HEK293 (cell line): ENCODE measurements at regions not wholly inside any gene's neighbourhood (a gene's known extent, or its start where the extent isn't known, plus 50 kb on each side); places are given as distances from the start of the nearest gene placed in this dataset.
A peak's percentile ranks its signal among the peaks of the same experiment; 100 is the strongest.

Experiments used
- IKZF3 ChIP-seq: fragments of 450-650 bp; IDR thresholded peaks from 2 replicates; pipeline ENCODE4 v1.5.0; 2018; ENCODE audit warnings: missing biosample characterization, mild to moderate bottlenecking, missing genetic modification characterization, moderate library complexity
- INSM2 ChIP-seq: fragments of 450-650 bp; formaldehyde crosslinking; IDR thresholded peaks from 2 replicates; pipeline ENCODE4 v1.5.1; 2016; ENCODE audit warnings: missing biosample characterization, missing genetic modification characterization
- KLF17 ChIP-seq: fragments of 450-650 bp; formaldehyde crosslinking; IDR thresholded peaks from 2 replicates; pipeline ENCODE4 v1.5.1; 2016; ENCODE audit warnings: missing biosample characterization, missing genetic modification characterization
- PRDM10 ChIP-seq: fragments of 450-650 bp; formaldehyde crosslinking; IDR thresholded peaks from 2 replicates; pipeline ENCODE4 v1.5.1; 2016; ENCODE audit warnings: missing biosample characterization, missing genetic modification characterization
- PRDM2 ChIP-seq: fragments of 450-650 bp; formaldehyde crosslinking; IDR thresholded peaks from 2 replicates; pipeline ENCODE4 v1.5.1; 2016; ENCODE audit warnings: missing biosample characterization, missing genetic modification characterization, borderline replicate concordance
- PRDM6 ChIP-seq: fragments of 450-650 bp; formaldehyde crosslinking; IDR thresholded peaks from 2 replicates; pipeline ENCODE4 v1.5.1; 2017; ENCODE audit warnings: missing biosample characterization, missing genetic modification characterization
- ZBTB17 ChIP-seq: fragments of 450-650 bp; formaldehyde crosslinking; IDR thresholded peaks from 2 replicates; pipeline ENCODE4 v1.5.1; 2016; ENCODE audit warnings: missing biosample characterization, missing genetic modification characterization
- ZBTB21 ChIP-seq: fragments of 450-650 bp; formaldehyde crosslinking; IDR thresholded peaks from 2 replicates; pipeline ENCODE4 v1.5.1; 2017; ENCODE audit warnings: missing biosample characterization, missing genetic modification characterization
- ZBTB48 ChIP-seq: fragments of 450-650 bp; formaldehyde crosslinking; IDR thresholded peaks from 2 replicates; pipeline ENCODE4 v1.5.1; 2016; ENCODE audit warnings: missing biosample characterization, missing genetic modification characterization
- ZBTB49 ChIP-seq: fragments of 450-650 bp; formaldehyde crosslinking; IDR thresholded peaks from 2 replicates; pipeline ENCODE4 v1.5.1; 2016; ENCODE audit warnings: missing biosample characterization, missing genetic modification characterization, low read depth
- ZBTB8A ChIP-seq: fragments of 450-650 bp; formaldehyde crosslinking; IDR thresholded peaks from 2 replicates; pipeline ENCODE4 v1.5.1; 2016; ENCODE audit warnings: missing biosample characterization, missing genetic modification characterization
- ZFP69B ChIP-seq: fragments of 450-650 bp; formaldehyde crosslinking; IDR thresholded peaks from 2 replicates; pipeline ENCODE4 v1.5.1; 2016; ENCODE audit warnings: missing biosample characterization, missing genetic modification characterization
- ZNF2 ChIP-seq: fragments of 450-650 bp; formaldehyde crosslinking; IDR thresholded peaks from 2 replicates; pipeline ENCODE4 v1.5.1; 2016; ENCODE audit warnings: missing biosample characterization, missing genetic modification characterization
- ZNF248 ChIP-seq: fragments of 450-650 bp; formaldehyde crosslinking; IDR thresholded peaks from 2 replicates; pipeline ENCODE4 v1.5.1; 2017; ENCODE audit warnings: missing biosample characterization, missing genetic modification characterization
- ZNF292 ChIP-seq: fragments of 450-650 bp; formaldehyde crosslinking; IDR thresholded peaks from 2 replicates; pipeline ENCODE4 v1.5.1; 2016; ENCODE audit warnings: low read depth, missing biosample characterization, missing genetic modification characterization, borderline replicate concordance
- ZNF311 ChIP-seq: fragments of 450-650 bp; formaldehyde crosslinking; IDR thresholded peaks from 2 replicates; pipeline ENCODE4 v1.5.1; 2017; ENCODE audit warnings: missing biosample characterization, missing genetic modification characterization, borderline replicate concordance
- ZNF324 ChIP-seq: fragments of 450-650 bp; formaldehyde crosslinking; IDR thresholded peaks from 2 replicates; pipeline ENCODE4 v1.5.1; 2016; ENCODE audit warnings: missing biosample characterization, missing genetic modification characterization
- ZNF514 ChIP-seq: fragments of 450-650 bp; formaldehyde crosslinking; IDR thresholded peaks from 2 replicates; pipeline ENCODE4 v1.5.1; 2016; ENCODE audit warnings: missing biosample characterization, missing genetic modification characterization
- ZNF585B ChIP-seq: fragments of 450-650 bp; formaldehyde crosslinking; IDR thresholded peaks from 2 replicates; pipeline ENCODE4 v1.5.1; 2016; ENCODE audit warnings: missing biosample characterization, missing genetic modification characterization
- ZNF785 ChIP-seq: fragments of 450-650 bp; formaldehyde crosslinking; IDR thresholded peaks from 2 replicates; pipeline ENCODE4 v1.5.1; 2016; ENCODE audit warnings: missing biosample characterization, missing genetic modification characterization
- ZNF792 ChIP-seq: fragments of 450-650 bp; formaldehyde crosslinking; IDR thresholded peaks from 2 replicates; pipeline ENCODE4 v1.5.1; 2016; ENCODE audit warnings: missing biosample characterization, missing genetic modification characterization
- ZNF843 ChIP-seq: fragments of 450-650 bp; formaldehyde crosslinking; IDR thresholded peaks from 2 replicates; pipeline ENCODE4 v1.5.1; 2016; ENCODE audit warnings: missing biosample characterization, missing genetic modification characterization

- peak; percentile 35; the same call in 1 of the 2 replicates for TF ChIP-seq PRDM10
- no peak for TF ChIP-seq ZNF514
- TF ChIP-seq ZNF785 (tag by site-specific recombination) = no peak
- 0 out of 2 replicates have a peak, but pooled peaks have one; percentile 11 for TF ChIP-seq ZNF324 (tag by site-specific recombination)
- TF ChIP-seq INSM2 (tag by site-specific recombination) = peak; percentile 95
- TF ChIP-seq ZBTB21 = peak; percentile 45; the same call in 1 of the 2 replicates
- TF ChIP-seq ZNF2 (tag by site-specific recombination) = 0 out of 2 replicates have a peak, but pooled peaks have one; percentile 64
- no peak for TF ChIP-seq ZNF292 (tag by site-specific recombination)
- peak; percentile 90 for TF ChIP-seq IKZF3
- TF ChIP-seq PRDM6 (tag by site-specific recombination) = no peak
- no peak for TF ChIP-seq ZNF311 (tag by site-specific recombination)
- no peak for TF ChIP-seq ZNF248 (tag by site-specific recombination)
- TF ChIP-seq ZBTB8A = peak; percentile 89
- peak; percentile 96 for TF ChIP-seq ZBTB17 (tag by site-specific recombination)
- no peak for TF ChIP-seq ZBTB49 (tag by site-specific recombination)
- TF ChIP-seq KLF17 (tag by site-specific recombination) = 0 out of 2 replicates have a peak, but pooled peaks have one; percentile 12
- TF ChIP-seq ZBTB48 (tag by site-specific recombination) = peak; percentile 41
- no peak for TF ChIP-seq ZNF843 (tag by site-specific recombination)
- TF ChIP-seq PRDM2 (tag by site-specific recombination) = 0 out of 2 replicates have a peak, but pooled peaks have one; percentile 30
- TF ChIP-seq ZNF585B (tag by site-specific recombination) = no peak
- peak; percentile 95 for TF ChIP-seq ZFP69B
- 0 out of 2 replicates have a peak, but pooled peaks have one; percentile 44 for TF ChIP-seq ZNF792
Measured at GRCh38 chr22:46078241-46079092, 71.9 kb upstream of the PPARA start (continued).
